ENCODE measurements at regions not wholly inside any gene's neighbourhood (a gene's known extent, or its start where the extent isn't known, plus 50 kb on each side); places are given as distances from the start of the nearest gene placed in this dataset.

DNA sequence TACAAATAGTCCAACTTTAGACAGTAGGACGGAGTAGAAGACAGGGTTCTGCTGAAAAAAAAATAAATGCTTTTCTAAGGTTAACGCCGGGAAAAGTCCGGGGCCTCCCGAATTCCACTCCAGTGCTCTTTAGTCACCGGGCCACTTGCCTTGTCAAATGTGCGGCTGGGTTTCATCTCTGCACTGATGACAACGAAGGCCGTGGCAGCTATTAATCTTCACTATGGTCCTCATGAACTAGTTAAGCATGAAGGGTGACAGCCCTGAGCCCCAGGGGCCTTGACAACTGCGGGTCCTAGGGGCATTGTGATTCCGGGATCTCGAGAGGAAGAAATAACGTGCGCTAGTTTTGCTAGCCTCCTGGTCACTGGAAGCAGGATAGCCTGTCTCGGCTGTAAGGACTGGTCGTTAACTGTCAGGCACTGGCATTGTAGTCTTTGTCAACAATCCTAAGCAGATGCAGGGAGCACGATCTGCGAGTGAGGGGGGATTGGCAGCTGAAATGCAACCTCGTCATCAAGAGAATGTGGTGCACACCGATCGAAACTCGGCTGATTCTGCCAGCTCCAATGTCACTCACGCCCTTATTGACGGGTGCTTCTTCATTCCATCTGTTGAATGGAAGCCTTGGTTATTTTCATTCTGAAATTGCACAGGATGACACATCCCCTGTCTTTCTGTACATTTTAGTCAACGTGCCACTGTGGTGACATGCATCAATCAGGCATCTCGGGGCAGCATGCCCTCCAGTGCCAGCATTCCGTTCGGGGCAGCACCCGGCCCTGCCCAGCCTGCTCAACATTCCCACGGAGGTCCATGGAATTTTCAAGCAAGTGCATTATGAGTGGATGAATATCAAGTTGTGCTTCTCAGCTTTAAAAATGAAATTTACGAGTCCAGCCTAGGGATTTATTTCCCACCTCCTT is 51.6 kb upstream of the MGMT start:
- TF ChIP-seq, protein P1, sequence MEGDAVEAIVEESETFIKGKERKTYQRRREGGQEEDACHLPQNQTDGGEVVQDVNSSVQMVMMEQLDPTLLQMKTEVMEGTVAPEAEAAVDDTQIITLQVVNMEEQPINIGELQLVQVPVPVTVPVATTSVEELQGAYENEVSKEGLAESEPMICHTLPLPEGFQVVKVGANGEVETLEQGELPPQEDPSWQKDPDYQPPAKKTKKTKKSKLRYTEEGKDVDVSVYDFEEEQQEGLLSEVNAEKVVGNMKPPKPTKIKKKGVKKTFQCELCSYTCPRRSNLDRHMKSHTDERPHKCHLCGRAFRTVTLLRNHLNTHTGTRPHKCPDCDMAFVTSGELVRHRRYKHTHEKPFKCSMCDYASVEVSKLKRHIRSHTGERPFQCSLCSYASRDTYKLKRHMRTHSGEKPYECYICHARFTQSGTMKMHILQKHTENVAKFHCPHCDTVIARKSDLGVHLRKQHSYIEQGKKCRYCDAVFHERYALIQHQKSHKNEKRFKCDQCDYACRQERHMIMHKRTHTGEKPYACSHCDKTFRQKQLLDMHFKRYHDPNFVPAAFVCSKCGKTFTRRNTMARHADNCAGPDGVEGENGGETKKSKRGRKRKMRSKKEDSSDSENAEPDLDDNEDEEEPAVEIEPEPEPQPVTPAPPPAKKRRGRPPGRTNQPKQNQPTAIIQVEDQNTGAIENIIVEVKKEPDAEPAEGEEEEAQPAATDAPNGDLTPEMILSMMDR (IDR thresholded peaks at IDR 0.05; ENCODE audit: low read length), result no peak
- no peak for TF ChIP-seq EZH2 (IDR thresholded peaks at IDR 0.05; ENCODE audit: borderline replicate concordance, low read length)
